GM23338 (cell line): ENCODE measurements at regions not wholly inside any gene's neighbourhood (a gene's known extent, or its start where the extent isn't known, plus 50 kb on each side); places are given as distances from the start of the nearest gene placed in this dataset.

ENCODE experiments used
- ATAC-seq: fragments of 200-7000 bp; cut with Tn5 transposase; 3 replicates; pipeline ENCODE4 v1.9.1; 2020
- DNase-seq: peaks from one replicate; pipeline ENCODE4 v3.0.0-alpha.2; 2015; ENCODE audit warnings: low spot score
- H2AFZ ChIP-seq: fragments of 200-600 bp; sonication (generic); 2 replicates; pipeline ENCODE4 v1.8.0; 2016; ENCODE audit warnings: antibody characterized with exemption, mild to moderate bottlenecking, moderate library complexity
- H3F3A ChIP-seq: fragments of 200-600 bp; sonication (generic); replicated peaks from 2 replicates; pipeline ENCODE4 v1.8.0; 2017; ENCODE audit warnings: antibody characterized with exemption, mixed run types, low read depth
- H3K27ac ChIP-seq: fragments of 200-600 bp; sonication (generic); 2 replicates; pipeline ENCODE4 v1.6.1; 2016; ENCODE audit warnings: low read depth
- H3K27me3 ChIP-seq: fragments of 200-600 bp; sonication (generic); 2 replicates; pipeline ENCODE4 v1.8.0; 2016; ENCODE audit warnings: mild to moderate bottlenecking, mixed run types, moderate library complexity; ENCODE audit not compliant: insufficient read depth
- H3K36me3 ChIP-seq: fragments of 200-600 bp; sonication (generic); 2 replicates; pipeline ENCODE4 v1.8.0; 2016; ENCODE audit warnings: mild to moderate bottlenecking; ENCODE audit not compliant: insufficient read depth
- H3K4me1 ChIP-seq: fragments of 200-600 bp; sonication (generic); 2 replicates; pipeline ENCODE4 v1.8.0; 2016; ENCODE audit warnings: mild to moderate bottlenecking, moderate library complexity; ENCODE audit not compliant: insufficient read depth
- H3K4me2 ChIP-seq: fragments of 200-600 bp; sonication (generic); 2 replicates; pipeline ENCODE4 v1.7.1; 2017; ENCODE audit warnings: mixed run types
- H3K4me3 ChIP-seq: fragments of 200-600 bp; sonication (generic); 2 replicates; pipeline ENCODE4 v1.6.1; 2016; ENCODE audit warnings: mixed run types
- H3K79me2 ChIP-seq: fragments of 200-600 bp; sonication (generic); replicated peaks from 2 replicates; pipeline ENCODE4 v1.8.0; 2017; ENCODE audit warnings: mild to moderate bottlenecking; ENCODE audit not compliant: insufficient read depth
- H3K9me2 ChIP-seq: fragments of 200-600 bp; sonication (generic); 2 replicates; pipeline ENCODE4 v1.8.0; 2017; ENCODE audit not compliant: insufficient read depth
- H4K20me1 ChIP-seq: fragments of 200-600 bp; sonication (generic); replicated peaks from 2 replicates; pipeline ENCODE4 v1.8.0; 2017; ENCODE audit warnings: mild to moderate bottlenecking; ENCODE audit not compliant: insufficient read depth
- H3K27ac Mint-ChIP-seq: 2 replicates; pipeline ENCODE4 v1.8.0; 2020; ENCODE audit warnings: inconsistent platforms, mild to moderate bottlenecking, moderate library complexity, mixed read lengths
- H3K27me3 Mint-ChIP-seq: 3 replicates; pipeline ENCODE4 v1.8.0; 2022; ENCODE audit warnings: low read depth, mild to moderate bottlenecking, moderate library complexity, mixed read lengths, inconsistent platforms; ENCODE audit not compliant: insufficient read depth, poor library complexity
- H3K36me3 Mint-ChIP-seq: 3 replicates; pipeline ENCODE4 v1.8.0; 2021; ENCODE audit warnings: low read depth, mild to moderate bottlenecking, inconsistent platforms, moderate library complexity, mixed read lengths
- H3K4me1 Mint-ChIP-seq: 3 replicates; pipeline ENCODE4 v1.8.0; 2020; ENCODE audit warnings: mild to moderate bottlenecking, inconsistent platforms, mixed read lengths
- H3K4me3 Mint-ChIP-seq: 3 replicates; pipeline ENCODE4 v1.8.0; 2021; ENCODE audit warnings: moderate library complexity, mild to moderate bottlenecking, inconsistent platforms, mixed read lengths
- H3K9me3 Mint-ChIP-seq: 3 replicates; pipeline ENCODE4 v1.8.0; 2020; ENCODE audit warnings: moderate library complexity, mild to moderate bottlenecking, inconsistent platforms, mixed read lengths
- CREB1 ChIP-seq: fragments of 250-450 bp; sonication (Bioruptor Pico); IDR thresholded peaks from 2 replicates; pipeline ENCODE4 v1.5.0; 2020; ENCODE audit warnings: low read depth, mild to moderate bottlenecking, moderate library complexity
- EZH2 ChIP-seq: fragments of 200-600 bp; sonication (generic); IDR thresholded peaks from one replicate; pipeline ENCODE4 v1.8.0; 2017; ENCODE audit warnings: antibody characterized with exemption, mild to moderate bottlenecking, low read depth; ENCODE audit not compliant: unreplicated experiment
- EZH2phosphoT487 ChIP-seq: fragments of 200-600 bp; sonication (generic); IDR thresholded peaks from one replicate; pipeline ENCODE4 v1.8.1; 2018; ENCODE audit warnings: antibody characterized with exemption; ENCODE audit not compliant: unreplicated experiment
- JUNB ChIP-seq: IDR thresholded peaks from one replicate; pipeline ENCODE4 v1.6.1; 2016; ENCODE audit warnings: antibody characterized with exemption; ENCODE audit not compliant: unreplicated experiment
- NANOG ChIP-seq: IDR thresholded peaks from 2 replicates; pipeline ENCODE4 v1.6.1; 2016; ENCODE audit warnings: antibody characterized with exemption, borderline replicate concordance
- POLR2AphosphoS5 ChIP-seq: IDR thresholded peaks from 2 replicates; pipeline ENCODE4 v1.6.1; 2016; ENCODE audit warnings: antibody characterized with exemption, low read depth
- ZNF114 ChIP-seq: fragments of 250-450 bp; sonication (Bioruptor Pico); IDR thresholded peaks from 2 replicates; pipeline ENCODE4 v1.5.0; 2020; ENCODE audit warnings: mild to moderate bottlenecking, moderate library complexity
- TF ChIP-seq, protein P1 (sequence below): IDR thresholded peaks from 2 replicates; pipeline ENCODE4 v1.6.1; 2016; ENCODE audit warnings: antibody characterized with exemption
- TF ChIP-seq, protein P2 (sequence below): fragments of 250-450 bp; sonication (Bioruptor Pico); IDR thresholded peaks from 2 replicates; pipeline ENCODE4 v1.5.0; 2020; ENCODE audit warnings: mild to moderate bottlenecking, moderate library complexity

DNA sequence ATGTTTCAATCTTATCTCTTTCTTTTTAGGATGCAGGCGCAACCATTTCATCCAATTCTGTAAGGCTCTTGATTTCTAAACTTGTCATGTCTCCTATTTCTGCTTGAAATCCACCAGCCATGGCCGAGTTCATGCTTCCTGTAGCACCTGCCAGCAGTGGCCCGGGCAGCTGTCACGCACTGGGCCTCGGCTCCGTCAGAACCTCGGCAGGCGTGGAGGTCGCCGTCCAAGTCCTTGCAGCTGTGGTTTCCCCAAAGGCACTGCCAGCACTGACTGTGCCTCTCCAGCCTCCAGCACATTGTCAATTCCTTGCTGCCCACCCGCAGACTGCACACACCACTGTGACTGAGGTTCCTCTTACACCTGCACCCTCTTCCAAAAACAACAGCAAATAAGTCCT, 188.7 kb upstream of the SALL3 start (continued):
- TF ChIP-seq, protein P1, sequence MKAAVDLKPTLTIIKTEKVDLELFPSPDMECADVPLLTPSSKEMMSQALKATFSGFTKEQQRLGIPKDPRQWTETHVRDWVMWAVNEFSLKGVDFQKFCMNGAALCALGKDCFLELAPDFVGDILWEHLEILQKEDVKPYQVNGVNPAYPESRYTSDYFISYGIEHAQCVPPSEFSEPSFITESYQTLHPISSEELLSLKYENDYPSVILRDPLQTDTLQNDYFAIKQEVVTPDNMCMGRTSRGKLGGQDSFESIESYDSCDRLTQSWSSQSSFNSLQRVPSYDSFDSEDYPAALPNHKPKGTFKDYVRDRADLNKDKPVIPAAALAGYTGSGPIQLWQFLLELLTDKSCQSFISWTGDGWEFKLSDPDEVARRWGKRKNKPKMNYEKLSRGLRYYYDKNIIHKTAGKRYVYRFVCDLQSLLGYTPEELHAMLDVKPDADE, result no peak

DNA sequence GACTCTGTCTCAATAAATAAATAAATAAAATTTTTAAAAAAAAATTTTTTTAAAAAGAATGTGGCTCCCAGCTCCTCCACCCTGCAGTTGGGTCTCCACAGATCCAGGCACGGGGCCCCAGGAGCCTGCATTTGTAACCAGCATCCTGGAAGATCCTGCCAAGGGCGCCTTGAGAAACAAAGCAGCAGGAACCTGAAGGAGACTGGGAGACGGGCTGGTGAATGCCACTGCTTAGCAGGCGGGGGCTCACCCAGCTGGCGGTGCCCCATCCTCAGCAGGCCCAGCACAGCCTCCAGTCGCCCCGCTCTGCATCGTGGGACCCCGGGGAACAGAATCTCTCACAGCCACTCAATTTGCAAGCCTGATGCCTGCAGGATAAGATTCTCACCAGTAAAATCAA, 187.5 kb upstream of the SALL3 start:
- no peaks in the 10 kb centered on the region for H3K79me2 ChIP-seq
- H3K9me2 ChIP-seq, result no peaks in the 10 kb centered on the region
- H3K36me3 Mint-ChIP-seq, result peaks cover 44% of the 10 kb centered on the region
- DNase-seq (no peak), ATAC-seq (no peak)
- no peak overlapping the region for H3K27ac Mint-ChIP-seq
- no peaks in the 10 kb centered on the region for H4K20me1 ChIP-seq
- no peak overlapping the region for H3K27ac ChIP-seq
- H2AFZ ChIP-seq, result no peak overlapping the region
- no peaks in the 10 kb centered on the region for H3K27me3 ChIP-seq
- H3K4me3 ChIP-seq, result no peak overlapping the region
- H3K4me1 Mint-ChIP-seq, result no peaks in the 10 kb centered on the region; the same call in 2 of the 3 replicates
- H3K27me3 Mint-ChIP-seq, result peaks cover 8% of the 10 kb centered on the region
- peaks cover 92% of the 10 kb centered on the region for H3K9me3 Mint-ChIP-seq
- no peak overlapping the region for H3K4me3 Mint-ChIP-seq
- H3K36me3 ChIP-seq, result no peaks in the 10 kb centered on the region
- H3F3A ChIP-seq, result no peaks in the 10 kb centered on the region
- H3K4me2 ChIP-seq, result no peak overlapping the region
- TF ChIP-seq EZH2phosphoT487, result no peak
- TF ChIP-seq ZNF114, result no peak
- TF ChIP-seq, protein P1, result no peak
- no peak for TF ChIP-seq JUNB
- TF ChIP-seq CREB1 (CRISPR knock-in tag), result no peak
- TF ChIP-seq, protein P2, sequence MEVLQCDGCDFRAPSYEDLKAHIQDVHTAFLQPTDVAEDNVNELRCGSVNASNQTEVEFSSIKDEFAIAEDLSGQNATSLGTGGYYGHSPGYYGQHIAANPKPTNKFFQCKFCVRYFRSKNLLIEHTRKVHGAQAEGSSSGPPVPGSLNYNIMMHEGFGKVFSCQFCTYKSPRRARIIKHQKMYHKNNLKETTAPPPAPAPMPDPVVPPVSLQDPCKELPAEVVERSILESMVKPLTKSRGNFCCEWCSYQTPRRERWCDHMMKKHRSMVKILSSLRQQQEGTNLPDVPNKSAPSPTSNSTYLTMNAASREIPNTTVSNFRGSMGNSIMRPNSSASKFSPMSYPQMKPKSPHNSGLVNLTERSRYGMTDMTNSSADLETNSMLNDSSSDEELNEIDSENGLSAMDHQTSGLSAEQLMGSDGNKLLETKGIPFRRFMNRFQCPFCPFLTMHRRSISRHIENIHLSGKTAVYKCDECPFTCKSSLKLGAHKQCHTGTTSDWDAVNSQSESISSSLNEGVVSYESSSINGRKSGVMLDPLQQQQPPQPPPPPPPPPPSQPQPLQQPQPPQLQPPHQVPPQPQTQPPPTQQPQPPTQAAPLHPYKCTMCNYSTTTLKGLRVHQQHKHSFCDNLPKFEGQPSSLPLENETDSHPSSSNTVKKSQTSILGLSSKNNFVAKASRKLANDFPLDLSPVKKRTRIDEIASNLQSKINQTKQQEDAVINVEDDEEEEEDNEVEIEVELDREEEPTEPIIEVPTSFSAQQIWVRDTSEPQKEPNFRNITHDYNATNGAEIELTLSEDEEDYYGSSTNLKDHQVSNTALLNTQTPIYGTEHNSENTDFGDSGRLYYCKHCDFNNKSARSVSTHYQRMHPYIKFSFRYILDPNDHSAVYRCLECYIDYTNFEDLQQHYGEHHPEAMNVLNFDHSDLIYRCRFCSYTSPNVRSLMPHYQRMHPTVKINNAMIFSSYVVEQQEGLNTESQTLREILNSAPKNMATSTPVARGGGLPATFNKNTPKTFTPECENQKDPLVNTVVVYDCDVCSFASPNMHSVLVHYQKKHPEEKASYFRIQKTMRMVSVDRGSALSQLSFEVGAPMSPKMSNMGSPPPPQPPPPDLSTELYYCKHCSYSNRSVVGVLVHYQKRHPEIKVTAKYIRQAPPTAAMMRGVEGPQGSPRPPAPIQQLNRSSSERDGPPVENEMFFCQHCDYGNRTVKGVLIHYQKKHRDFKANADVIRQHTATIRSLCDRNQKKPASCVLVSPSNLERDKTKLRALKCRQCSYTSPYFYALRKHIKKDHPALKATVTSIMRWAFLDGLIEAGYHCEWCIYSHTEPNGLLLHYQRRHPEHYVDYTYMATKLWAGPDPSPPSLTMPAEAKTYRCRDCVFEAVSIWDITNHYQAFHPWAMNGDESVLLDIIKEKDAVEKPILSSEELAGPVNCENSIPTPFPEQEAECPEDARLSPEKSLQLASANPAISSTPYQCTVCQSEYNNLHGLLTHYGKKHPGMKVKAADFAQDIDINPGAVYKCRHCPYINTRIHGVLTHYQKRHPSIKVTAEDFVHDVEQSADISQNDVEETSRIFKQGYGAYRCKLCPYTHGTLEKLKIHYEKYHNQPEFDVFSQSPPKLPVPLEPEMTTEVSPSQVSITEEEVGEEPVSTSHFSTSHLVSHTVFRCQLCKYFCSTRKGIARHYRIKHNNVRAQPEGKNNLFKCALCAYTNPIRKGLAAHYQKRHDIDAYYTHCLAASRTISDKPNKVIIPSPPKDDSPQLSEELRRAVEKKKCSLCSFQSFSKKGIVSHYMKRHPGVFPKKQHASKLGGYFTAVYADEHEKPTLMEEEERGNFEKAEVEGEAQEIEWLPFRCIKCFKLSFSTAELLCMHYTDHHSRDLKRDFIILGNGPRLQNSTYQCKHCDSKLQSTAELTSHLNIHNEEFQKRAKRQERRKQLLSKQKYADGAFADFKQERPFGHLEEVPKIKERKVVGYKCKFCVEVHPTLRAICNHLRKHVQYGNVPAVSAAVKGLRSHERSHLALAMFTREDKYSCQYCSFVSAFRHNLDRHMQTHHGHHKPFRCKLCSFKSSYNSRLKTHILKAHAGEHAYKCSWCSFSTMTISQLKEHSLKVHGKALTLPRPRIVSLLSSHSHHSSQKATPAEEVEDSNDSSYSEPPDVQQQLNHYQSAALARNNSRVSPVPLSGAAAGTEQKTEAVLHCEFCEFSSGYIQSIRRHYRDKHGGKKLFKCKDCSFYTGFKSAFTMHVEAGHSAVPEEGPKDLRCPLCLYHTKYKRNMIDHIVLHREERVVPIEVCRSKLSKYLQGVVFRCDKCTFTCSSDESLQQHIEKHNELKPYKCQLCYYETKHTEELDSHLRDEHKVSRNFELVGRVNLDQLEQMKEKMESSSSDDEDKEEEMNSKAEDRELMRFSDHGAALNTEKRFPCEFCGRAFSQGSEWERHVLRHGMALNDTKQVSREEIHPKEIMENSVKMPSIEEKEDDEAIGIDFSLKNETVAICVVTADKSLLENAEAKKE (CRISPR knock-in tag), result no peak
- no peak for TF ChIP-seq EZH2
- no peak for TF ChIP-seq NANOG
- TF ChIP-seq POLR2AphosphoS5, result no peak
- no peaks in the 10 kb centered on the region for H3K4me1 ChIP-seq
